Fibroblast of mammary gland (primary cell): ENCODE measurements at regions not wholly inside any gene's neighbourhood (a gene's known extent, or its start where the extent isn't known, plus 50 kb on each side); places are given as distances from the start of the nearest gene placed in this dataset.

Experiments used
- DNase-seq: peaks from one replicate; pipeline ENCODE4 v3.0.0-alpha.2; 2010; ENCODE audit warnings: low read depth
- H3K4me3 ChIP-seq: 2 replicates; pipeline ENCODE4 v1.5.1; 2011; ENCODE audit warnings: low read depth, mild to moderate bottlenecking, low read length, moderate library complexity; ENCODE audit not compliant: control insufficient read depth
- CTCF ChIP-seq: conservative IDR thresholded peaks from 2 replicates; pipeline ENCODE4 v1.5.1; 2011; ENCODE audit warnings: low read depth, low read length, inconsistent platforms; ENCODE audit not compliant: control insufficient read depth, insufficient read depth

- H3K4me3 ChIP-seq: no peak overlapping the region
- no peak for TF ChIP-seq CTCF
- DNase-seq: no peak
These were observed 1195.9 kb upstream of the MAP3K7 start for GRCh38 chr6:91782802-91783201.

GRCh38 chr6:91781946-91782345 lies 1195.1 kb upstream of the MAP3K7 start:
- no peak for DNase-seq

GRCh38 chr6:91780270-91780669 lies 1193.4 kb upstream of the MAP3K7 start:
- no peak overlapping the region for H3K4me3 ChIP-seq
- DNase-seq: no peak
- TF ChIP-seq CTCF: no peak

More at GRCh38 chr6:91781946-91782345, 1195.1 kb upstream of the MAP3K7 start:
- TF ChIP-seq CTCF: no peak
- no peak overlapping the region for H3K4me3 ChIP-seq

- TF ChIP-seq CTCF: no peak
- no peak for DNase-seq
- no peak overlapping the region for H3K4me3 ChIP-seq
These were observed 1174.7 kb upstream of the MAP3K7 start for GRCh38 chr6:91761621-91762020.

GRCh38 chr6:91754691-91755090 lies 1167.8 kb upstream of the MAP3K7 start:
- H3K4me3 ChIP-seq: no peak overlapping the region
- no peak for TF ChIP-seq CTCF
- DNase-seq: no peak

GRCh38 chr6:91751526-91751925 lies 1164.7 kb upstream of the MAP3K7 start:
- no peak for TF ChIP-seq CTCF
- no peak overlapping the region for H3K4me3 ChIP-seq
- no peak for DNase-seq

- no peak for TF ChIP-seq CTCF
- no peak overlapping the region for H3K4me3 ChIP-seq
- no peak for DNase-seq
These were observed 1157.7 kb upstream of the MAP3K7 start for GRCh38 chr6:91744566-91744965.
